A549 (cell line): ENCODE measurements at regions not wholly inside any gene's neighbourhood (a gene's known extent, or its start where the extent isn't known, plus 50 kb on each side); places are given as distances from the start of the nearest gene placed in this dataset.

Experiments
- ATAC-seq, 2 experiments: fragments of 200-7000 bp in 1 of 2; fragments of >200 bp in 1 of 2; cut with Nextera tagmentation in 1 of 2; cut with Tn5 transposase in 1 of 2; 3 replicates each; pipeline versions ENCODE4 v1.8.0 to v1.9.1; 2018 to 2020; ENCODE audit warnings: mild to moderate bottlenecking in 1 of 2, moderate library complexity in 1 of 2
- CTCF ChIA-PET: fragments of 300-600 bp; sonication (Branson Sonifier 250); formaldehyde crosslinking; extraction: SDS; loops from one replicate; lab custom pipeline; 2021; ENCODE audit warnings: antibody characterized with exemption, inconsistent platforms; lab: Yijun Ruan, JAX
- POLR2A ChIA-PET: fragments of 350-600 bp; formaldehyde crosslinking; extraction: SDS; loops from one replicate; lab custom pipeline; 2021; ENCODE audit warnings: antibody characterized with exemption, inconsistent platforms; lab: Yijun Ruan, JAX
- DNase-seq, 2 experiments: peaks; one replicate each; pipeline versions ENCODE4 v3.0.0 to v3.0.0-alpha.2; 2011 to 2016; ENCODE audit warnings: low read depth in 1 of 2, low spot score in 1 of 2
- FAIRE-seq: peaks from 2 replicates; lab custom pipeline; 2011; peaks lifted over from hg19 to GRCh38; lab: Jason Lieb, UNC
- H3K27ac ChIP-seq, 2 experiments: fragments of >200 bp; sonication (Bioruptor Twin); formaldehyde crosslinking; 3 replicates each; pipeline ENCODE4 v1.5.1; 2016 to 2017
- H3K4me1 ChIP-seq: fragments of >200 bp; sonication (Bioruptor Twin); formaldehyde crosslinking; 3 replicates; pipeline ENCODE4 v1.6.1; 2016
- H3K4me2 ChIP-seq: fragments of >200 bp; sonication (Bioruptor Twin); formaldehyde crosslinking; 3 replicates; pipeline ENCODE4 v1.6.1; 2016
- H3K4me3 ChIP-seq: fragments of >200 bp; sonication (Bioruptor Twin); formaldehyde crosslinking; 3 replicates; pipeline ENCODE4 v1.5.1; 2016
- H3K9me3 ChIP-seq: fragments of >200 bp; sonication (Bioruptor Twin); formaldehyde crosslinking; 3 replicates; pipeline ENCODE4 v1.6.1; 2016
- ATOH8 ChIP-seq: fragments of 250-450 bp; sonication (Bioruptor Pico); IDR thresholded peaks from 2 replicates; pipeline ENCODE4 v1.5.0; 2020; ENCODE audit warnings: low read depth, mild to moderate bottlenecking, moderate library complexity
- CBX2 ChIP-seq: fragments of 200-600 bp; sonication (generic); IDR thresholded peaks from 2 replicates; pipeline ENCODE4 v1.6.1; 2016; ENCODE audit warnings: low read depth, mild to moderate bottlenecking, borderline replicate concordance
- CEBPB ChIP-seq, 2 experiments: fragments of >200 bp in 1 of 2; sonication (Bioruptor Twin) in 1 of 2; formaldehyde crosslinking in 1 of 2; IDR thresholded peaks; 2 replicates each; pipeline ENCODE4 v1.6.1; 2012 to 2016
- CHD2 ChIP-seq: fragments of 150-350 bp; IDR thresholded peaks from 2 replicates; pipeline ENCODE4 v1.6.1; 2014; ENCODE audit warnings: low read length; ENCODE audit not compliant: partially characterized antibody
- EHF ChIP-seq: fragments of 250-450 bp; sonication (Bioruptor Pico); IDR thresholded peaks from 2 replicates; pipeline ENCODE4 v1.5.0; 2020; ENCODE audit warnings: mild to moderate bottlenecking
- ESRRA ChIP-seq: fragments of 150-350 bp; IDR thresholded peaks from 2 replicates; pipeline ENCODE4 v1.6.1; 2014; ENCODE audit warnings: mild to moderate bottlenecking, low read length, borderline replicate concordance
- FOSB ChIP-seq: fragments of 250-450 bp; sonication (Bioruptor Pico); IDR thresholded peaks from 2 replicates; pipeline ENCODE4 v1.5.0; 2020; ENCODE audit warnings: mild to moderate bottlenecking, moderate library complexity
- FOSL2 ChIP-seq, 2 experiments: fragments of 450-650 bp in 1 of 2; fragments of >200 bp in 1 of 2; sonication (Bioruptor Twin) in 1 of 2; formaldehyde crosslinking; IDR thresholded peaks; 2 replicates each; pipeline versions ENCODE4 v1.5.0 to v1.6.1; 2016 to 2020; ENCODE audit warnings: mild to moderate bottlenecking in 1 of 2, moderate library complexity in 1 of 2
- FOXS1 ChIP-seq: fragments of 250-450 bp; sonication (Bioruptor Pico); IDR thresholded peaks from 2 replicates; pipeline ENCODE4 v1.5.0; 2020; ENCODE audit warnings: mild to moderate bottlenecking, moderate library complexity
- GATA3 ChIP-seq: IDR thresholded peaks from 2 replicates; pipeline ENCODE4 v1.6.1; 2012; ENCODE audit warnings: borderline replicate concordance
- HEYL ChIP-seq: fragments of 250-450 bp; sonication (Bioruptor Pico); IDR thresholded peaks from 2 replicates; pipeline ENCODE4 v1.8.0; 2021; ENCODE audit warnings: mild to moderate bottlenecking, moderate library complexity
- HOXA7 ChIP-seq: fragments of 250-450 bp; sonication (Bioruptor Pico); IDR thresholded peaks from 2 replicates; pipeline ENCODE4 v1.5.0; 2020; ENCODE audit warnings: mild to moderate bottlenecking, moderate library complexity
- JUNB ChIP-seq: fragments of >200 bp; sonication (Bioruptor Twin); formaldehyde crosslinking; IDR thresholded peaks from 2 replicates; pipeline ENCODE4 v1.6.1; 2016
- KDM5A ChIP-seq: fragments of 200-600 bp; sonication (generic); IDR thresholded peaks from 2 replicates; pipeline ENCODE4 v1.6.1; 2016; ENCODE audit warnings: antibody characterized with exemption, mild to moderate bottlenecking
- MAZ ChIP-seq: fragments of 150-350 bp; IDR thresholded peaks from 2 replicates; pipeline ENCODE4 v1.6.1; 2014; ENCODE audit warnings: antibody characterized with exemption, low read depth, low read length, borderline replicate concordance
- NFE2L2 ChIP-seq: fragments of 150-350 bp; conservative IDR thresholded peaks from 2 replicates; pipeline ENCODE4 v1.6.1; 2014; ENCODE audit warnings: low read length
- POLR2A ChIP-seq: IDR thresholded peaks from 2 replicates; pipeline ENCODE4 v1.6.1; 2012; ENCODE audit warnings: mild to moderate bottlenecking, low read length
- RARB ChIP-seq: fragments of 250-450 bp; sonication (Bioruptor Pico); IDR thresholded peaks from 2 replicates; pipeline ENCODE4 v1.8.0; 2021; ENCODE audit warnings: mild to moderate bottlenecking, moderate library complexity
- RCOR1 ChIP-seq: fragments of 150-350 bp; IDR thresholded peaks from 2 replicates; pipeline ENCODE4 v1.6.1; 2014; ENCODE audit warnings: antibody characterized with exemption, low read length, low read depth
- RNF2 ChIP-seq: fragments of 200-600 bp; sonication (generic); IDR thresholded peaks from 2 replicates; pipeline ENCODE4 v1.6.1; 2016; ENCODE audit warnings: low read depth, mild to moderate bottlenecking, antibody characterized with exemption, moderate library complexity, borderline replicate concordance
- TFCP2L1 ChIP-seq: fragments of 250-450 bp; sonication (Bioruptor Pico); IDR thresholded peaks from 2 replicates; pipeline ENCODE4 v1.5.0; 2021; ENCODE audit warnings: mild to moderate bottlenecking
- ZFP36 ChIP-seq: fragments of 450-650 bp; IDR thresholded peaks from 2 replicates; pipeline ENCODE4 v1.6.1; 2014; ENCODE audit warnings: borderline replicate concordance; ENCODE audit not compliant: partially characterized antibody
- ZNF302 ChIP-seq: fragments of 250-450 bp; sonication (Bioruptor Pico); IDR thresholded peaks from 2 replicates; pipeline ENCODE4 v1.9.0; 2021; ENCODE audit warnings: inconsistent platforms, mild to moderate bottlenecking, moderate library complexity
- WGBS: methylation state at CpG from one replicate; pipeline ENCODE4 v1.1.6; 2017; ENCODE audit errors: missing lambda C conversion rate; 5-methylcytosine and 5-hydroxymethylcytosine counted together
- TF ChIP-seq, protein P1 (sequence below): fragments of 450-650 bp; IDR thresholded peaks from 2 replicates; pipeline ENCODE4 v1.6.1; 2014; ENCODE audit warnings: antibody characterized with exemption
- TF ChIP-seq, protein P2 (sequence below): fragments of 150-350 bp; IDR thresholded peaks from 2 replicates; pipeline ENCODE4 v1.6.1; 2014; ENCODE audit warnings: low read depth, mild to moderate bottlenecking, low read length
- TF ChIP-seq, protein P3 (sequence below): IDR thresholded peaks from 2 replicates; pipeline ENCODE4 v1.6.1; 2012
- TF ChIP-seq, protein P4 (sequence below): IDR thresholded peaks from 2 replicates; pipeline ENCODE4 v1.6.1; 2012; ENCODE audit warnings: low read depth, borderline replicate concordance

- Histone ChIP-seq H3K4me3 (no peak overlapping the region), H3K9me3 (no peaks in the 10 kb centered on the region), H3K4me2 (no peak overlapping the region), H3K27ac (no peak overlapping the region), H3K4me1 (0 out of 3 replicates have a peak, but pooled peaks cover 3% of the 10 kb centered on the region)
- ATAC-seq (no peak), FAIRE-seq (no peak), DNase-seq (no peak)
- ChIA-PET POLR2A (no interaction called here), CTCF (no interaction called here)
- TF ChIP-seq, protein P1, sequence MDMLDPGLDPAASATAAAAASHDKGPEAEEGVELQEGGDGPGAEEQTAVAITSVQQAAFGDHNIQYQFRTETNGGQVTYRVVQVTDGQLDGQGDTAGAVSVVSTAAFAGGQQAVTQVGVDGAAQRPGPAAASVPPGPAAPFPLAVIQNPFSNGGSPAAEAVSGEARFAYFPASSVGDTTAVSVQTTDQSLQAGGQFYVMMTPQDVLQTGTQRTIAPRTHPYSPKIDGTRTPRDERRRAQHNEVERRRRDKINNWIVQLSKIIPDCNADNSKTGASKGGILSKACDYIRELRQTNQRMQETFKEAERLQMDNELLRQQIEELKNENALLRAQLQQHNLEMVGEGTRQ, result no peak
- TF ChIP-seq KDM5A (no peak), CBX2 (no peak), GATA3 (no peak), FOXS1 (CRISPR knock-in tag) (no peak)
- WGBS, result 66% methylated on average over 2 of the region's 2 CpGs
These were observed 1308.2 kb downstream of the PCDH9 start for GRCh38 chr13:65921933-65922332.

DNA sequence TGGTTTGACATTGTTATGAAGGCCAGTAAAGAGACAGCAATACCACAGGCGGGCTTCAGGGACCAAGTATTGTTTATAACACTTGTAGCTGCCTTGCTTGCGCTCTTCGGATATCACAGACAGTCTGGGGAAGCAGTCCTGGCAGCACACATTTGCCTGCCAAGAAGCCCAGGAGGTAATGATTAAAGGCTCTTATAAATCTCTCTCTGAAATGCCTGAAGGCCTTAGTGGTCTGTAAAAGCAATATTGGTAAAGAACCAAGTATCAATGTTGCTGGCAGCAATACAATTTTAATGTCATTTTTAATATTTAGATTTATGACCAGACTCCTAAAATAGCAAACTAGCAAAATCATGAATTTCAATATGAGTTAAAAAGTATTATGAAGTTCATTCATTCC, 1312.4 kb downstream of the PCDH9 start:
- no peak for ATAC-seq
- WGBS, result 76% methylated on average over 3 of the region's 3 CpGs
- DNase-seq, result no peak
- H3K27ac ChIP-seq, result no peak overlapping the region
- no peak for FAIRE-seq
- ChIA-PET POLR2A (no interaction called here), CTCF (no interaction called here)
- no peaks in the 10 kb centered on the region for H3K4me1 ChIP-seq
- H3K4me2 ChIP-seq, result no peak overlapping the region
- H3K4me3 ChIP-seq, result no peak overlapping the region
- TF ChIP-seq RNF2 (no peak), RARB (no peak), JUNB (no peak), FOSL2 (IDR thresholded peaks at IDR 0.05) (no peak), FOSL2 (CRISPR knock-in tag; IDR thresholded peaks at IDR 0.05) (no peak), HOXA7 (CRISPR knock-in tag) (no peak), EHF (no peak), CEBPB (IDR thresholded peaks at IDR 0.05) (no peak), ZFP36 (no peak), KDM5A (no peak)
- TF ChIP-seq, protein P1, result no peak
- H3K9me3 ChIP-seq, result no peaks in the 10 kb centered on the region

- 79% methylated on average over 1 of the region's 1 CpG for WGBS
- FAIRE-seq (no peak), DNase-seq (no peak), ATAC-seq (no peak)
- Histone ChIP-seq H3K4me2 (no peak overlapping the region), H3K9me3 (no peaks in the 10 kb centered on the region), H3K4me1 (no peaks in the 10 kb centered on the region), H3K27ac (no peak overlapping the region), H3K4me3 (no peak overlapping the region)
- ChIA-PET POLR2A (no interaction called here), CTCF (no interaction called here)
- TF ChIP-seq MAZ (no peak), POLR2A (no peak), ZNF302 (no peak)
These were observed 1314.9 kb downstream of the PCDH9 start for GRCh38 chr13:65915195-65915594.

GRCh38 chr13:65914716-65915115, 1315.4 kb downstream of the PCDH9 start:
- CTCF ChIA-PET, result no interaction called here
- TF ChIP-seq RCOR1 (no peak), FOSB (CRISPR knock-in tag) (no peak), TFCP2L1 (CRISPR knock-in tag) (no peak), ATOH8 (CRISPR knock-in tag) (no peak), NFE2L2 (no peak), ESRRA (no peak), EHF (no peak), HEYL (CRISPR knock-in tag) (no peak), GATA3 (no peak), CHD2 (no peak)
- TF ChIP-seq, protein P2, sequence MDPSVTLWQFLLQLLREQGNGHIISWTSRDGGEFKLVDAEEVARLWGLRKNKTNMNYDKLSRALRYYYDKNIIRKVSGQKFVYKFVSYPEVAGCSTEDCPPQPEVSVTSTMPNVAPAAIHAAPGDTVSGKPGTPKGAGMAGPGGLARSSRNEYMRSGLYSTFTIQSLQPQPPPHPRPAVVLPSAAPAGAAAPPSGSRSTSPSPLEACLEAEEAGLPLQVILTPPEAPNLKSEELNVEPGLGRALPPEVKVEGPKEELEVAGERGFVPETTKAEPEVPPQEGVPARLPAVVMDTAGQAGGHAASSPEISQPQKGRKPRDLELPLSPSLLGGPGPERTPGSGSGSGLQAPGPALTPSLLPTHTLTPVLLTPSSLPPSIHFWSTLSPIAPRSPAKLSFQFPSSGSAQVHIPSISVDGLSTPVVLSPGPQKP, result no peak
- TF ChIP-seq, protein P3, sequence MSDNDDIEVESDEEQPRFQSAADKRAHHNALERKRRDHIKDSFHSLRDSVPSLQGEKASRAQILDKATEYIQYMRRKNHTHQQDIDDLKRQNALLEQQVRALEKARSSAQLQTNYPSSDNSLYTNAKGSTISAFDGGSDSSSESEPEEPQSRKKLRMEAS, result no peak
- TF ChIP-seq, protein P1, result no peak
- TF ChIP-seq, protein P4, sequence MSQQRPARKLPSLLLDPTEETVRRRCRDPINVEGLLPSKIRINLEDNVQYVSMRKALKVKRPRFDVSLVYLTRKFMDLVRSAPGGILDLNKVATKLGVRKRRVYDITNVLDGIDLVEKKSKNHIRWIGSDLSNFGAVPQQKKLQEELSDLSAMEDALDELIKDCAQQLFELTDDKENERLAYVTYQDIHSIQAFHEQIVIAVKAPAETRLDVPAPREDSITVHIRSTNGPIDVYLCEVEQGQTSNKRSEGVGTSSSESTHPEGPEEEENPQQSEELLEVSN, result no peak

More at GRCh38 chr13:65914716-65915115, 1315.4 kb downstream of the PCDH9 start:
- H3K27ac ChIP-seq, result no peak overlapping the region
- POLR2A ChIA-PET, result no interaction called here
- no peak for ATAC-seq
- no peak overlapping the region for H3K4me3 ChIP-seq
- no peak for DNase-seq
- H3K9me3 ChIP-seq, result no peaks in the 10 kb centered on the region
- H3K4me1 ChIP-seq, result no peaks in the 10 kb centered on the region
- no peak overlapping the region for H3K4me2 ChIP-seq
- FAIRE-seq, result no peak
- 62% methylated on average over 1 of the region's 1 CpG for WGBS
